GM06990 (cell line): ENCODE measurements at regions not wholly inside any gene's neighbourhood (a gene's known extent, or its start where the extent isn't known, plus 50 kb on each side); places are given as distances from the start of the nearest gene placed in this dataset.

ENCODE experiments used
- DNase-seq: peaks from one replicate; pipeline ENCODE4 v3.0.0-alpha.2; 2011; ENCODE audit not compliant: insufficient read length; ENCODE audit errors: extremely low read depth
- H3K27me3 ChIP-seq: replicated peaks from 2 replicates; pipeline ENCODE4 v1.6.0; 2011; ENCODE audit warnings: low read length; ENCODE audit not compliant: control insufficient read depth, insufficient read depth
- H3K36me3 ChIP-seq: 2 replicates; pipeline ENCODE4 v1.5.1; 2011; ENCODE audit warnings: low read length; ENCODE audit not compliant: control insufficient read depth, insufficient read depth
- H3K4me3 ChIP-seq: replicated peaks from 2 replicates; pipeline ENCODE4 v1.5.1; 2011; ENCODE audit warnings: low read depth, mild to moderate bottlenecking, control low read depth, low read length
- CTCF ChIP-seq: IDR thresholded peaks from 2 replicates; pipeline ENCODE4 v1.5.1; 2011; ENCODE audit warnings: low read length, control low read depth, mild to moderate bottlenecking, inconsistent platforms; ENCODE audit not compliant: insufficient read depth, poor library complexity, severe bottlenecking

GRCh38 chr20:19813846-19814640 is 56.0 kb downstream of the RIN2 start:
- Histone ChIP-seq H3K4me3 (no peak overlapping the region), H3K36me3 (no peaks in the 10 kb centered on the region), H3K27me3 (no peaks in the 10 kb centered on the region)
- TF ChIP-seq CTCF, result no peak
- no peak for DNase-seq

- H3K36me3 ChIP-seq, result no peaks in the 10 kb centered on the region
- no peak for TF ChIP-seq CTCF
- DNase-seq, result peak; percentile 25
- no peak overlapping the region for H3K4me3 ChIP-seq
- H3K27me3 ChIP-seq, result no peaks in the 10 kb centered on the region
These were observed 57.5 kb downstream of the RIN2 start for GRCh38 chr20:19815553-19815991.

- TF ChIP-seq CTCF, result no peak
- Histone ChIP-seq H3K36me3 (no peaks in the 10 kb centered on the region), H3K4me3 (no peak overlapping the region), H3K27me3 (no peaks in the 10 kb centered on the region)
- no peak for DNase-seq
These were observed 58.3 kb downstream of the RIN2 start for GRCh38 chr20:19816386-19816785.

- TF ChIP-seq CTCF, result no peak
- DNase-seq, result no peak
These were observed 59.0 kb downstream of the RIN2 start for GRCh38 chr20:19817017-19817416.

GRCh38 chr20:19819149-19819548 is 61.1 kb downstream of the RIN2 start:
- Histone ChIP-seq H3K36me3 (no peaks in the 10 kb centered on the region), H3K27me3 (no peaks in the 10 kb centered on the region), H3K4me3 (no peak overlapping the region)
- TF ChIP-seq CTCF, result no peak
- no peak for DNase-seq

More at GRCh38 chr20:19817017-19817416, 59.0 kb downstream of the RIN2 start:
- no peak overlapping the region for H3K4me3 ChIP-seq
- no peaks in the 10 kb centered on the region for H3K27me3 ChIP-seq
- no peaks in the 10 kb centered on the region for H3K36me3 ChIP-seq
